B cell (primary cell): ENCODE measurements at regions not wholly inside any gene's neighbourhood (a gene's known extent, or its start where the extent isn't known, plus 50 kb on each side); places are given as distances from the start of the nearest gene placed in this dataset.

Experiments
- CTCF ChIP-seq: fragments of 200-600 bp; IDR thresholded peaks from one replicate; pipeline ENCODE4 v1.8.0; 2022; ENCODE audit warnings: antibody characterized with exemption, mild to moderate bottlenecking
- EZH2 ChIP-seq: IDR thresholded peaks from 2 replicates; pipeline ENCODE4 v1.6.1; 2012; ENCODE audit warnings: borderline replicate concordance, low read depth, mild to moderate bottlenecking, moderate library complexity, low read length; ENCODE audit not compliant: insufficient read depth, poor library complexity, severe bottlenecking

- no peak for TF ChIP-seq CTCF
- no peak for TF ChIP-seq EZH2
Measured at GRCh38 chr9:134971196-134971595, 53.5 kb upstream of the FCN1 start.
